ENCODE measurements at regions not wholly inside any gene's neighbourhood (a gene's known extent, or its start where the extent isn't known, plus 50 kb on each side); places are given as distances from the start of the nearest gene placed in this dataset.

DNA sequence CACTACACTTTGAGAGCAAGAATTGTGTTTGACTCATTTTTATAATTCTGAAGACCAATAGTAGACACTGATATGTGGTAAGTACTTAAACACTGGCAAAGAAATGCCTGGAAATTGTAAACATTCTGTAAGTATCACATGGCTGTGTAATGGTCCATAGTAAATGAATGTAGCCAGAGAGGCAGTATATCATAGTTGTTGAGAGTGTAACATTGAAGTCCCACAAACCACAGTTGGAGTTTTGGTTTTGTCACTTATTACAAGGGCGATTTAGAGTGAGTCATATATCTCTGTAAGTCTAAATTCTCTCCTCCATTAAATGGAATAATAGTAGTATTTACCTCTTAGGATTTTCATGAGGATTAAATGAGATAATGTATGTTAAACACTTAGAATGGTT lies 181.1 kb upstream of the MEF2C start:
- no peak for TF ChIP-seq POLR2A (IDR thresholded peaks at IDR 0.05; ENCODE audit: low read depth)
- TF ChIP-seq, protein P1, sequence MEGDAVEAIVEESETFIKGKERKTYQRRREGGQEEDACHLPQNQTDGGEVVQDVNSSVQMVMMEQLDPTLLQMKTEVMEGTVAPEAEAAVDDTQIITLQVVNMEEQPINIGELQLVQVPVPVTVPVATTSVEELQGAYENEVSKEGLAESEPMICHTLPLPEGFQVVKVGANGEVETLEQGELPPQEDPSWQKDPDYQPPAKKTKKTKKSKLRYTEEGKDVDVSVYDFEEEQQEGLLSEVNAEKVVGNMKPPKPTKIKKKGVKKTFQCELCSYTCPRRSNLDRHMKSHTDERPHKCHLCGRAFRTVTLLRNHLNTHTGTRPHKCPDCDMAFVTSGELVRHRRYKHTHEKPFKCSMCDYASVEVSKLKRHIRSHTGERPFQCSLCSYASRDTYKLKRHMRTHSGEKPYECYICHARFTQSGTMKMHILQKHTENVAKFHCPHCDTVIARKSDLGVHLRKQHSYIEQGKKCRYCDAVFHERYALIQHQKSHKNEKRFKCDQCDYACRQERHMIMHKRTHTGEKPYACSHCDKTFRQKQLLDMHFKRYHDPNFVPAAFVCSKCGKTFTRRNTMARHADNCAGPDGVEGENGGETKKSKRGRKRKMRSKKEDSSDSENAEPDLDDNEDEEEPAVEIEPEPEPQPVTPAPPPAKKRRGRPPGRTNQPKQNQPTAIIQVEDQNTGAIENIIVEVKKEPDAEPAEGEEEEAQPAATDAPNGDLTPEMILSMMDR (IDR thresholded peaks at IDR 0.05): no peak

Measured in esophagus muscularis mucosa (tissue), 3 donors.